GM12878 (cell line): ENCODE measurements at regions not wholly inside any gene's neighbourhood (a gene's known extent, or its start where the extent isn't known, plus 50 kb on each side); places are given as distances from the start of the nearest gene placed in this dataset.

Source experiments
- ATAC-seq: fragments of 200-7000 bp; cut with Tn5 transposase; 3 replicates; pipeline ENCODE4 v1.9.1; 2020; ENCODE audit warnings: mild to moderate bottlenecking, moderate library complexity
- BruUV-seq: library from RNA; stranded (reverse); fragments of 400-500 nt; replicated peaks from 2 replicates; lab custom pipeline; 2021; lab: Mats Ljungman, UMichigan
- CTCF ChIA-PET: fragments of 300-600 bp; sonication (Branson Sonifier 250); formaldehyde crosslinking; extraction: SDS; loops from one replicate; lab custom pipeline; 2021; ENCODE audit warnings: inconsistent platforms; lab: Yijun Ruan, JAX
- POLR2A ChIA-PET: fragments of 350-600 bp; formaldehyde crosslinking; extraction: SDS; loops from one replicate; lab custom pipeline; 2021; ENCODE audit warnings: inconsistent platforms; lab: Charles Lee
- RAD21 ChIA-PET: fragments of 300-600 bp; sonication (Branson Sonifier 250); formaldehyde crosslinking; loops from one replicate; lab custom pipeline; 2023; ENCODE audit warnings: antibody characterized with exemption; ENCODE audit not compliant: unreplicated experiment; lab: Charles Lee
- SMC1A ChIA-PET: fragments of 300-600 bp; sonication (Branson Sonifier 250); formaldehyde crosslinking; loops from one replicate; lab custom pipeline; 2023; ENCODE audit not compliant: unreplicated experiment, uncharacterized antibody; lab: Charles Lee
- DNase-seq: peaks from one replicate; pipeline ENCODE4 v3.0.0-alpha.2; 2011; ENCODE audit warnings: low read depth, low spot score
- FAIRE-seq: peaks from 3 replicates; lab custom pipeline; 2011; peaks lifted over from hg19 to GRCh38; lab: Jason Lieb, UNC
- H2AFZ ChIP-seq: 2 replicates; pipeline ENCODE4 v1.6.0; 2011; ENCODE audit warnings: low read depth, low read length, control low read depth; ENCODE audit not compliant: control insufficient read depth
- H3K27ac ChIP-seq: 2 replicates; pipeline ENCODE4 v1.5.1; 2011; ENCODE audit warnings: control low read depth; ENCODE audit not compliant: control insufficient read depth, insufficient read depth
- H3K27me3 ChIP-seq, 2 experiments: replicated peaks in 1 of 2; 2 replicates each; pipeline versions ENCODE4 v1.6.0 to v1.6.1; 2011; ENCODE audit warnings: low read length in 1 of 2; ENCODE audit not compliant: control insufficient read depth in 2 of 2, insufficient read depth in 2 of 2
- H3K36me3 ChIP-seq, 2 experiments: 2 replicates each; pipeline ENCODE4 v1.5.1; 2011; ENCODE audit warnings: low read length in 1 of 2; ENCODE audit not compliant: control insufficient read depth in 2 of 2, insufficient read depth in 2 of 2
- H3K4me1 ChIP-seq: 2 replicates; pipeline ENCODE4 v1.6.1; 2011; ENCODE audit warnings: mild to moderate bottlenecking, low read length, moderate library complexity, mixed read lengths; ENCODE audit not compliant: control insufficient read depth, insufficient read depth
- H3K4me2 ChIP-seq: 2 replicates; pipeline ENCODE4 v1.6.0; 2011; ENCODE audit warnings: control low read depth; ENCODE audit not compliant: control insufficient read depth, insufficient read depth
- H3K4me3 ChIP-seq: fragments of 200-600 bp; sonication (generic); 2 replicates; pipeline ENCODE4 v1.5.1; 2016
- H3K79me2 ChIP-seq: 2 replicates; pipeline ENCODE4 v1.6.0; 2011; ENCODE audit warnings: low read length; ENCODE audit not compliant: control insufficient read depth, insufficient read depth
- H3K9ac ChIP-seq: 2 replicates; pipeline ENCODE4 v1.8.0; 2011; ENCODE audit warnings: low read length, control low read depth, mixed read lengths; ENCODE audit not compliant: control insufficient read depth, insufficient read depth
- H3K9me3 ChIP-seq: replicated peaks from 3 replicates; pipeline ENCODE4 v1.5.1; 2011; ENCODE audit warnings: mild to moderate bottlenecking, low read length; ENCODE audit not compliant: control insufficient read depth, insufficient read depth
- H4K20me1 ChIP-seq: 2 replicates; pipeline ENCODE4 v1.6.0; 2011; ENCODE audit not compliant: control insufficient read depth, insufficient read depth
- ATF3 ChIP-seq: IDR thresholded peaks from 2 replicates; pipeline ENCODE4 v1.6.1; 2011; ENCODE audit warnings: low read depth, mild to moderate bottlenecking, low read length, moderate library complexity, borderline replicate concordance; ENCODE audit errors: extremely low read depth
- ATF7 ChIP-seq: fragments of 450-650 bp; IDR thresholded peaks from 2 replicates; pipeline ENCODE4 v1.6.1; 2016; ENCODE audit warnings: low read depth, mild to moderate bottlenecking
- BACH1 ChIP-seq: fragments of 450-650 bp; IDR thresholded peaks from 2 replicates; pipeline ENCODE4 v1.6.1; 2017; ENCODE audit warnings: mild to moderate bottlenecking, borderline replicate concordance
- BCLAF1 ChIP-seq: fragments of 450-650 bp; IDR thresholded peaks from 2 replicates; pipeline ENCODE4 v1.6.1; 2017; ENCODE audit warnings: antibody characterized with exemption, mild to moderate bottlenecking, moderate library complexity
- BMI1 ChIP-seq: fragments of 450-650 bp; IDR thresholded peaks from 2 replicates; pipeline ENCODE4 v1.6.1; 2016; ENCODE audit warnings: mild to moderate bottlenecking, moderate library complexity, borderline replicate concordance
- CEBPB ChIP-seq, 2 experiments: fragments of 150-350 bp in 1 of 2; IDR thresholded peaks; 2 replicates each; pipeline ENCODE4 v1.6.1; 2012 to 2014; ENCODE audit warnings: low read depth in 2 of 2, low read length in 2 of 2, borderline replicate concordance in 1 of 2, inconsistent platforms in 1 of 2
- CHD2 ChIP-seq: IDR thresholded peaks from 2 replicates; pipeline ENCODE4 v1.6.1; 2011; ENCODE audit warnings: low read depth, low read length, improper control_type of control experiment, borderline replicate concordance
- ESRRA ChIP-seq: IDR thresholded peaks from 2 replicates; pipeline ENCODE4 v1.6.1; 2012; ENCODE audit warnings: mild to moderate bottlenecking, low read length, improper control_type of control experiment
- NBN ChIP-seq: fragments of 450-650 bp; IDR thresholded peaks from 2 replicates; pipeline ENCODE4 v1.6.1; 2016
- POLR2AphosphoS2 ChIP-seq: IDR thresholded peaks from 2 replicates; pipeline ENCODE4 v1.6.1; 2011; ENCODE audit warnings: low read depth, mild to moderate bottlenecking, low read length, improper control_type of control experiment, moderate library complexity
- REST ChIP-seq: IDR thresholded peaks from 2 replicates; pipeline ENCODE4 v1.6.1; 2012; ENCODE audit warnings: mild to moderate bottlenecking, low read depth, low read length
- RFX5 ChIP-seq: IDR thresholded peaks from 2 replicates; pipeline ENCODE4 v1.6.1; 2011; ENCODE audit warnings: low read depth, low read length, improper control_type of control experiment
- ZNF592 ChIP-seq: fragments of 450-650 bp; IDR thresholded peaks from 2 replicates; pipeline ENCODE4 v1.6.1; 2017; ENCODE audit warnings: mild to moderate bottlenecking, moderate library complexity
- ZSCAN29 ChIP-seq: fragments of 450-650 bp; IDR thresholded peaks from 2 replicates; pipeline ENCODE4 v1.6.1; 2017; ENCODE audit warnings: mild to moderate bottlenecking, moderate library complexity
- WGBS: methylation state at CpG from one replicate; pipeline ENCODE4 v1.1.6; 2016; ENCODE audit warnings: low lambda C conversion rate; ENCODE audit not compliant: insufficient replicate concordance, insufficient coverage; ENCODE audit errors: missing lambda C conversion rate; 5-methylcytosine and 5-hydroxymethylcytosine counted together
- in situ Hi-C: fragments of 300-500 bp; cut with MboI; formaldehyde crosslinking; loops from 9 replicates; pipeline ENCODE4 v1.14.3; 2018; ENCODE audit warnings: mixed read lengths
- intact Hi-C: fragments of 100-400 bp; cut with micrococcal nuclease; formaldehyde crosslinking; loops from one replicate; pipeline ENCODE4 v1.14.2; 2022; ENCODE audit not compliant: unreplicated experiment

GRCh38 chr10:128645486-128645885 lies 519.3 kb upstream of the MKI67 start:
- Histone ChIP-seq H3K27ac (no peak overlapping the region), H3K36me3 (no peaks in the 10 kb centered on the region), H3K9ac (no peak overlapping the region), H3K4me1 (no peaks in the 10 kb centered on the region), H3K79me2 (no peaks in the 10 kb centered on the region), H3K4me3 (no peak overlapping the region), H3K27me3 (no peaks in the 10 kb centered on the region), H4K20me1 (no peaks in the 10 kb centered on the region), H3K4me2 (no peak overlapping the region), H3K9me3 (no peaks in the 10 kb centered on the region), H2AFZ (no peak overlapping the region)
- no TSS peak for BruUV-seq
- POLR2A ChIA-PET: no interaction called here
- RAD21 ChIA-PET: no interaction called here
- SMC1A ChIA-PET: no interaction called here
- ATAC-seq (no peak), DNase-seq (no peak), FAIRE-seq (no peak)
- in situ Hi-C loops (no loop called here), intact Hi-C loops (no loop called here)
- 0% methylated on average over 2 of the region's 2 CpGs for WGBS
- CTCF ChIA-PET: no interaction called here
- TF ChIP-seq ESRRA (no peak), POLR2AphosphoS2 (no peak), ZNF592 (no peak), RFX5 (no peak), ZSCAN29 (no peak), ATF3 (no peak), NBN (no peak), BACH1 (no peak), REST (no peak), ATF7 (no peak), BMI1 (no peak), BCLAF1 (no peak), CHD2 (no peak), CEBPB (IDR thresholded peaks at IDR 0.05; ENCODE audit: borderline replicate concordance in 1 of 2, low read depth in 2 of 2, low read length in 2 of 2) (no peak)
